HepG2 (cell line): ENCODE measurements at regions not wholly inside any gene's neighbourhood (a gene's known extent, or its start where the extent isn't known, plus 50 kb on each side); places are given as distances from the start of the nearest gene placed in this dataset.

ENCODE experiments used
- ATAC-seq: fragments of 200-7000 bp; cut with Tn5 transposase; 3 replicates; pipeline ENCODE4 v1.9.1; 2020; ENCODE audit warnings: mild to moderate bottlenecking, moderate library complexity
- BruUV-seq: library from RNA; stranded (reverse); fragments of 400-500 nt; replicated peaks from 2 replicates; lab custom pipeline; 2021; lab: Mats Ljungman, UMichigan
- CTCF ChIA-PET: fragments of 300-600 bp; formaldehyde crosslinking; extraction: SDS; loops from one replicate; lab custom pipeline; 2021; ENCODE audit warnings: low total read pairs, inconsistent platforms, low intra/inter-chr PET ratio; lab: Yijun Ruan, JAX
- POLR2A ChIA-PET: fragments of 350-600 bp; sonication (Branson Sonifier 250); formaldehyde crosslinking; loops from one replicate; lab custom pipeline; 2020; ENCODE audit warnings: antibody characterized with exemption, inconsistent platforms; lab: Yijun Ruan, JAX
- DNase-seq: peaks from one replicate; pipeline ENCODE4 v3.0.0-alpha.2; 2015; ENCODE audit warnings: low spot score
- FAIRE-seq: peaks from 3 replicates; lab custom pipeline; 2011; peaks lifted over from hg19 to GRCh38; lab: Jason Lieb, UNC
- H2AFZ ChIP-seq: one replicate; pipeline ENCODE4 v1.6.1; 2011; ENCODE audit warnings: low read length, inconsistent platforms
- H3K27ac ChIP-seq: fragments of 300-600 bp; 3 replicates; pipeline ENCODE4 v1.8.0; 2011; ENCODE audit warnings: mixed run types, mild to moderate bottlenecking, mixed read lengths, low read length, inconsistent platforms; ENCODE audit not compliant: insufficient read depth; ENCODE audit errors: extremely low read length
- H3K27me3 ChIP-seq, 2 experiments: fragments of 200-600 bp in 1 of 2; 2 replicates in 1 of 2; 3 replicates in 1 of 2; pipeline versions ENCODE4 v1.6.0 to v1.8.0; 2011; ENCODE audit warnings: low read length in 2 of 2, mild to moderate bottlenecking in 2 of 2, moderate library complexity in 2 of 2, inconsistent platforms in 1 of 2; ENCODE audit not compliant: insufficient read depth in 2 of 2, control insufficient read depth in 1 of 2
- H3K36me3 ChIP-seq, 2 experiments: fragments of 200-600 bp in 1 of 2; replicated peaks in 1 of 2; 2 replicates in 1 of 2; 3 replicates in 1 of 2; pipeline versions ENCODE4 v1.5.1 to v1.8.0; 2011; ENCODE audit warnings: low read length in 2 of 2, inconsistent platforms in 1 of 2; ENCODE audit not compliant: insufficient read depth in 2 of 2, control insufficient read depth in 1 of 2
- H3K4me1 ChIP-seq: 2 replicates; pipeline ENCODE4 v1.5.1; 2012; ENCODE audit warnings: low read length, inconsistent platforms; ENCODE audit not compliant: insufficient read depth
- H3K4me2 ChIP-seq: 2 replicates; pipeline ENCODE4 v1.6.0; 2011; ENCODE audit warnings: low read depth, low read length, inconsistent platforms
- H3K4me3 ChIP-seq, 3 experiments: fragments of 200-600 bp in 1 of 3; sonication (generic), shearing (Covaris generic) in 1 of 3; replicated peaks in 1 of 3; 2 replicates each; pipeline ENCODE4 v1.5.1; 2011 to 2016; ENCODE audit warnings: low read length in 3 of 3, inconsistent platforms in 2 of 3, low read depth in 2 of 3, mild to moderate bottlenecking in 2 of 3, control low read depth in 1 of 3, mixed read lengths in 1 of 3; ENCODE audit not compliant: insufficient read depth in 1 of 3
- H3K79me2 ChIP-seq: one replicate; pipeline ENCODE4 v1.6.1; 2011; ENCODE audit warnings: low read length, inconsistent platforms; ENCODE audit not compliant: insufficient read depth
- H3K9ac ChIP-seq: 2 replicates; pipeline ENCODE4 v1.6.0; 2011; ENCODE audit warnings: mild to moderate bottlenecking, low read depth, low read length, inconsistent platforms; ENCODE audit not compliant: insufficient read depth
- H3K9me3 ChIP-seq: 2 replicates; pipeline ENCODE4 v1.5.1; 2012; ENCODE audit warnings: mild to moderate bottlenecking, low read length
- H4K20me1 ChIP-seq: 2 replicates; pipeline ENCODE4 v1.6.0; 2011; ENCODE audit warnings: inconsistent platforms, mild to moderate bottlenecking, low read length, moderate library complexity; ENCODE audit not compliant: insufficient read depth
- ARNT ChIP-seq: fragments of 450-650 bp; IDR thresholded peaks from 2 replicates; pipeline ENCODE4 v1.6.1; 2017
- ATF7 ChIP-seq, 2 experiments: fragments of 450-650 bp in 1 of 2; sonication (generic) in 1 of 2; formaldehyde crosslinking in 1 of 2; IDR thresholded peaks; 2 replicates each; pipeline versions ENCODE4 v1.4.0 to v1.6.1; 2016 to 2020; ENCODE audit warnings: antibody characterized with exemption in 1 of 2, mild to moderate bottlenecking in 1 of 2, missing genetic modification reagents in 1 of 2
- CEBPB ChIP-seq: IDR thresholded peaks from 2 replicates; pipeline ENCODE4 v1.6.1; 2011; ENCODE audit warnings: low read depth, low read length, improper control_type of control experiment, borderline replicate concordance
- GABPB1 ChIP-seq: IDR thresholded peaks from 2 replicates; pipeline ENCODE4 v1.6.1; 2016; ENCODE audit warnings: mild to moderate bottlenecking, missing genetic modification reagents, moderate library complexity, missing compliant biosample characterization
- MAFF ChIP-seq: IDR thresholded peaks from 2 replicates; pipeline ENCODE4 v1.6.1; 2011; ENCODE audit warnings: low read depth, low read length, improper control_type of control experiment
- YY1 ChIP-seq: IDR thresholded peaks from 2 replicates; pipeline ENCODE4 v1.6.1; 2011; ENCODE audit warnings: low read length, low read depth, moderate library complexity, mild to moderate bottlenecking; ENCODE audit not compliant: insufficient read depth, insufficient replicate concordance
- ZNF883 ChIP-seq: sonication (generic); formaldehyde crosslinking; IDR thresholded peaks from 2 replicates; pipeline ENCODE4 v1.5.1; 2020; ENCODE audit warnings: mild to moderate bottlenecking, missing genetic modification reagents; ENCODE audit errors: not compliant biosample characterization
- WGBS: methylation state at CpG from one replicate; pipeline ENCODE4 v1.1.6; 2017; ENCODE audit warnings: low lambda C conversion rate; 5-methylcytosine and 5-hydroxymethylcytosine counted together
- in situ Hi-C: cut with HindIII; loops from 2 replicates; pipeline ENCODE4 v1.10.0; 2017; ENCODE audit warnings: low pct_unique_long_range_greater_than_20kb; ENCODE audit not compliant: extremely low pct_ligation_motif_present
- intact Hi-C: fragments of 100-400 bp; cut with micrococcal nuclease; formaldehyde crosslinking; loops from one replicate; pipeline ENCODE4 v1.10.0; 2022; ENCODE audit not compliant: unreplicated experiment
- TF ChIP-seq, protein P1 (sequence below): sonication (generic); formaldehyde crosslinking; IDR thresholded peaks from 2 replicates; pipeline ENCODE4 v1.4.0; 2020; ENCODE audit warnings: low read depth, mild to moderate bottlenecking, missing genetic modification reagents
- TF ChIP-seq, protein P2 (sequence below): sonication (generic); formaldehyde crosslinking; IDR thresholded peaks from 2 replicates; pipeline ENCODE4 v1.4.0; 2020; ENCODE audit warnings: missing genetic modification reagents

DNA sequence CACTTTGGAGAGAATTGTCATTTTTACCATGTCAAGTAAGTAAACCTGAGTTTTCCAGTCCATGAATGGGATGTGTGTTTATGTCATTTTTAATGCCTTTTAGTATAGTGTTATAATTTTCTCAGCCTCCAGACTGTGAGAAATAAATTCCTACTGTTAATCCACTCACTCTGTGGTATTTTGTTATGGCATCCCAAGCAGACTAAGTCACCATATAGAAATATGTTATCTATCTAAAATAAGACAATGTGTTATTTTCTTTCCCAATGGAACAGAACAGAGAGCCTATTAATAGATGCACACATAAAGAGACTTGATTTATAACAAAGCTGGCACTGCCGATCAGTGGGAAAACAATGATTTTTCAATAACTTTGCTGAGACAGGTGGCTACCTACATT is 70.2 kb upstream of the SLC4A11 start (continued):
- TF ChIP-seq, protein P1, sequence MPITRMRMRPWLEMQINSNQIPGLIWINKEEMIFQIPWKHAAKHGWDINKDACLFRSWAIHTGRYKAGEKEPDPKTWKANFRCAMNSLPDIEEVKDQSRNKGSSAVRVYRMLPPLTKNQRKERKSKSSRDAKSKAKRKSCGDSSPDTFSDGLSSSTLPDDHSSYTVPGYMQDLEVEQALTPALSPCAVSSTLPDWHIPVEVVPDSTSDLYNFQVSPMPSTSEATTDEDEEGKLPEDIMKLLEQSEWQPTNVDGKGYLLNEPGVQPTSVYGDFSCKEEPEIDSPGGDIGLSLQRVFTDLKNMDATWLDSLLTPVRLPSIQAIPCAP (CRISPR knock-in tag): no peak
- no peak for TF ChIP-seq ZNF883 (CRISPR knock-in tag)
- no peak for TF ChIP-seq MAFF
- TF ChIP-seq GABPB1 (CRISPR knock-in tag): no peak
- TF ChIP-seq, protein P2, sequence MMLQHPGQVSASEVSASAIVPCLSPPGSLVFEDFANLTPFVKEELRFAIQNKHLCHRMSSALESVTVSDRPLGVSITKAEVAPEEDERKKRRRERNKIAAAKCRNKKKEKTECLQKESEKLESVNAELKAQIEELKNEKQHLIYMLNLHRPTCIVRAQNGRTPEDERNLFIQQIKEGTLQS (CRISPR knock-in tag): no peak
- TF ChIP-seq, all 625 proteins: peak for 0

DNA sequence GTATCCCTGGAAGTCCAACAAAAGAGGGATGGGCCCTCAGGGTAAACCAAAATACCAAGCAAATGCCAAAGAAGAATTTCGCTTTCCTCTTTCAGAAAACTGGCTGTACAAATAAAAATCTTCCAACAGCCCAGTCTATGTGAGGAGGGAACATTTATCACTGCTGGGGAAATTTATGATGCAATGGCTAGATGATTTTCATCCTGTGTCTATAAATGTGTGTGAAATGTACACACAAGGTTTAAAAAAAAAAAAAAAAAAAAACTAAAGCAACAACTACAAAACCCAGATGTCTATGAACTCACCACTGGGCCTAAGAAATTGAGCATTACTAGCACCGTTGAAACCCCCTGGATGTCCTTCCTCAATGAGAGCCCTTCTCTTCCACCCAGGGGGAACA is 68.7 kb upstream of the SLC4A11 start:
- H3K9me3 ChIP-seq: no peaks in the 10 kb centered on the region
- no peak overlapping the region for H3K27ac ChIP-seq
- TF ChIP-seq CEBPB (0 out of 2 replicates have a peak, but pooled peaks have one; percentile 34), ARNT (no peak), ATF7 (IDR thresholded peaks at IDR 0.05) (peak; percentile 55), ATF7 (CRISPR knock-in tag; IDR thresholded peaks at IDR 0.05) (no peak), YY1 (no peak)
- TF ChIP-seq, all 625 proteins: peak for 2
- no TSS peak for BruUV-seq
- in situ Hi-C loops (no loop called here), intact Hi-C loops (no loop called here)
- H3K36me3 ChIP-seq: peaks cover 23 to 61% of the 10 kb centered on the region in 2 experiments
- FAIRE-seq: no peak
- H4K20me1 ChIP-seq: no peaks in the 10 kb centered on the region
- H3K4me3 ChIP-seq: no peak overlapping the region
- no peak overlapping the region for H3K4me2 ChIP-seq
- no peak overlapping the region for H3K9ac ChIP-seq
- CTCF ChIA-PET: no interaction called here
- H3K4me1 ChIP-seq: no peaks in the 10 kb centered on the region
- POLR2A ChIA-PET: no interaction called here
- WGBS: 96% methylated on average over 2 of the region's 2 CpGs
- no peak for DNase-seq
- H3K79me2 ChIP-seq: no peaks in the 10 kb centered on the region
- no peak overlapping the region for H2AFZ ChIP-seq
- ATAC-seq: no peak
- no peaks in the 10 kb centered on the region for H3K27me3 ChIP-seq
